Endometrial microvascular endothelial cells (primary cell): ENCODE measurements at regions not wholly inside any gene's neighbourhood (a gene's known extent, or its start where the extent isn't known, plus 50 kb on each side); places are given as distances from the start of the nearest gene placed in this dataset.

ENCODE experiments used
- in situ Hi-C: cut with HindIII; loops from 2 replicates; pipeline ENCODE4 v1.10.0; 2017; ENCODE audit warnings: low sequenced_read_pairs, low pct_unique_long_range_greater_than_20kb; ENCODE audit errors: inconsistent ontology term

DNA sequence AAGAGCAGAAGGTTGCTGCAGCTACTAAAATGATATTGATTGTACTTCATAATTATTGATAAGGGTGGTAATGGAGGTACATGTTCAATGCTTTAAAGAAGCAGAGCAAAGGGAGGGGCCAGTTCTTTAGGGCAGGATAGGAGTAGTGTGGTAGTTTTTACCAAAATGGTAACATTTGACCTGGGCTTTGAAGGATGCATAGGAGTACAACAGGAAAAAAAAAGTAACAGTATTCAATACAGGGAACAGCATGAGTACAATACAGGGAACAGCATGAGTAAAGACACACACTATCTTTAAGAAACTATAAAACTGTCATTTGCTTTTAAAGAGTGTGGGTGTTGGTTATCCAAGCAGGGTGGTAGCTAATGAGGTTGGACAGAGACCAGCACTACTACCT lies 215.0 kb upstream of the CRY1 start:
- in situ Hi-C loops: no loop called here

DNA sequence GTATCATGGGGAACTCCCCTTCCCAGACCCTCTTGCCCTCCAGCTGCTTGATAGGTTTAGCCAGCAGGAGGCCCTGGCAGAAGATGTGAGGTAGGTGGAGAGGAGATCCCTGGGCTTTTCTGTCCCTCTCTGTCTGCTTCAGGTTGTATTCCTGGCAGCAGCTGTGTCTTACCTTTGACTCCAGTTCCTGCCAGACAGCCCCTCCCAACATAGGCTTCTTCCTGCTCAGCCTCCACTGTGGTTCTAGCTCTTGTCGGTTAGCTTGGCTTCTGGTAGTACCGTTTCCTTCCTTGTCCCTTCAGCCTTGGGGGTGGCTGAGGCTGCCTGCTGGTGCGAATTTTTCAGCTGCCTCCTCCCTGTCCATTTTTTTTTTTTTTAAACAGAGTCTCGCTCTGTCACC lies 215.7 kb upstream of the CRY1 start:
- in situ Hi-C loops: no loop called here

DNA sequence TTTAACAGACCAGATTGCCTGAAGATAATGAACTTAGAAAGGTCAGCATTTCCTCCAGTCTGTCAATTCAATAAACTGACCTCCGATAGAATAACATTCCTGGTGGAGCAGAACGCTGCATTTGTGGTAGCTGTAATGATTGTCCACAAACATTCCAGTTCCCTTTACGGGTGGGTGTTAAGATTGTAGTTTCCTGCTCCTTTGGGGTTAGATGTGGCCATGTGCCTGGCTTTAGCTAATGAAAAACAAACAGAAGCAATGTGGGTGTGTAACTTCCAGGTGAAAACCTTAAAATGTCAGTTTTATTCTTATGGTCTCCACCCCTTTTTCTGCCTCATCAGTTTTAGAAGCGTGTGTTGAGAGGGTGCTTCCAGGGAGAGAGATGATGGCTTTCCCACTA lies 217.3 kb upstream of the CRY1 start:
- in situ Hi-C loops: no loop called here

DNA sequence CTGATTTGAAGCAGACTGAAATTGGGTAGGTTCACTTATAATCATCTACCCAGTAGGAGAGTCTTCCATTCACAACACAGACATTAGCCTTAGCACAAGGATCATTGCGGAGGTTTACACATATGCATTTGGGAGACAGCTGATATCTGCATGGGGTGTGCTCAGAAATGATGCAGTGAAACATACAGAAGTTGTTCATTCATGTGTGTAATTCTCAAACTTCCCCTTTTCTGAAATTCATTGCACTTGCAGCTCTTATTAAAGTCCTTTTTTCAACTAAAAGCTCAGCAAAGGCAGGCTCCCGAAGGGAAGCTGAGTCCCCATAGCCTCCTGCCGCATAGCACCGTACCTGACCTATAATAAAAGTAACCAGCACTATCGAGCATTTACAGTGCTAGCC lies 218.3 kb upstream of the CRY1 start:
- in situ Hi-C loops: no loop called here

DNA sequence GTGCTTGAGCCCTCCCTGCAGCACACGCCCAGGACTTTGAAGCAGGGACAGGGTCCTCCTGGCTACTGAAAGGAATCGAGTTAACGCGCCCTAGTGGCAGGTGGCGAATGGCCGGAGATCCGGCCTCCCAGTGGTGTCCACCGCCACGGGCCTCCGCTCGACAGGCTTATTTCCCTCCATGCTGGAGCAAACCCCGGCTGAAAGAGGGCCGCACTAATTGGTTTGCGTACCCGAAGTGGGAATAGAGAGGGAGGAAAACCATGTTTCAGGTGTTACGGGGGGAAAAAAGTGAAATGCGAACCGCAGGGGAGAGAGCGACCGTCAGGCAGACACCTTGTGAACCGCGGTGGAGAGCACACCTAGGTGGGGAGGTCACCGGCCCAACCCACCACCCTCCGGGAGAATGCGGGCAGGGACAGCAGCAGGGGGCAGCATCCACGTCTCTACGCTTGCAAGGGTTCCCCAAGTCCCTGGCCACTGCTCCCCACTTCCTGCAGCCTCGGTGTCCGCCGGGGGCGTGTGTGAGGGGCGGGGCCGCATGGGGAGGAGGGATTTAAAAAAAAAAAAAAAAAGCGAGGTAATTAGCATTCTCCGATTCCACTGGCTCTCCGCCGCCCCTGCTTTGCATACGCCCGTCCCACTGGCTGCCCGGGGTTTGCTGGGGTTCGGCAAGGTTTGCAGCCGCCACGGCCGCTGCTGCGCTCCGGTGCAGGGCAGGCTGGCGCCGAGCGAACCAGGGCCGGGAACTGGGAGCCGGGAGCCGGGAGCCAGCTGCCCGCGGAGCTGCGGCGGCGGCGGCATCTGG lies 224.6 kb upstream of the CRY1 start:
- in situ Hi-C loops: no loop called here

DNA sequence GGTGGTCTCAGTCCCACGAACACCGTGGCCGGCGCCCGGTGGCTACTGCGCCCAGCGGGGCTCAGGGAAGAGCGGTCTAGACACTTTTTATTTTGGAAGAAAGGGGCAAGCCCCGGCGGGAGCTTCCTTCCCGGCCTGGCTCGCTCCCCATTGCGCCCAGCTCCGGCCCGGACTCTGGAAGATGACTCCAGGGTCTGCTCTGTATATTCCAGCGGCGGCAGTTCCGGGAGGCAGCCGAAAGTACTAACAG lies 225.1 kb upstream of the CRY1 start:
- in situ Hi-C loops: no loop called here

DNA sequence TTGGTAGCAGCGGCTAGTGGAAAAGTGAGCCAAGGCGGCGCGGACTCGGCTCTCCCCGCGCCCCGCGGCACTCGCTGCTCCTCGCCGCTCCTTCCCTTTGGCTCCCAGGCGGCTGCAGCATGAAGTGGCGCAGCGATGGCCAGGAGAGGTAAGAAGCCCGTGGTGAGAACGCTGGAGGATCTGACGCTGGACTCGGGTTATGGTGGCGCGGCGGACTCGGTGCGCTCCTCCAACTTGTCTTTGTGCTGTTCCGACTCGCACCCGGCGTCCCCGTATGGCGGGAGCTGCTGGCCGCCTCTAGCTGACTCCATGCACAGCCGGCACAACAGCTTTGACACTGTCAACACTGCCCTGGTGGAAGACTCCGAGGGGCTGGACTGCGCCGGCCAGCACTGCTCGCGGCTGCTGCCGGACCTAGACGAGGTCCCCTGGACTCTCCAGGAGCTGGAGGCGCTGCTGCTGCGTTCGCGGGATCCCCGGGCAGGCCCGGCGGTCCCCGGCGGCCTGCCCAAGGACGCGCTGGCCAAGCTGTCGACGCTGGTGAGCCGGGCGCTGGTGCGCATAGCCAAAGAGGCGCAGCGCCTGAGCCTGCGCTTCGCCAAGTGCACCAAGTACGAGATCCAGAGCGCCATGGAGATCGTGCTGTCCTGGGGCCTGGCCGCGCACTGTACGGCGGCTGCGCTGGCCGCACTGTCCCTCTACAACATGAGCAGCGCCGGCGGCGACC lies 225.6 kb upstream of the CRY1 start:
- in situ Hi-C loops: no loop called here

DNA sequence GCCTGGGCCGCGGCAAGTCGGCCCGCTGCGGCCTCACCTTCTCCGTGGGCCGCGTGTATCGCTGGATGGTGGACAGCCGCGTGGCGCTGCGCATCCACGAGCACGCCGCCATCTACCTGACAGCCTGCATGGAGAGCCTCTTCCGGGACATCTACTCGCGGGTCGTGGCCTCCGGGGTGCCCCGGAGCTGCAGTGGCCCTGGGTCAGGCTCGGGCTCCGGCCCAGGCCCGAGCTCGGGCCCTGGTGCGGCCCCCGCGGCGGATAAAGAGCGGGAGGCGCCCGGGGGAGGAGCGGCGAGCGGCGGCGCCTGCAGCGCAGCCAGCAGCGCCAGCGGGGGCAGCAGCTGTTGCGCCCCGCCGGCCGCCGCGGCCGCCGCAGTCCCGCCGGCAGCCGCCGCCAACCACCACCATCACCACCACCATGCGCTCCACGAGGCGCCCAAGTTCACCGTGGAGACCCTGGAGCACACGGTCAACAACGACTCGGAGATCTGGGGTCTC lies 226.2 kb upstream of the CRY1 start:
- in situ Hi-C loops: no loop called here

DNA sequence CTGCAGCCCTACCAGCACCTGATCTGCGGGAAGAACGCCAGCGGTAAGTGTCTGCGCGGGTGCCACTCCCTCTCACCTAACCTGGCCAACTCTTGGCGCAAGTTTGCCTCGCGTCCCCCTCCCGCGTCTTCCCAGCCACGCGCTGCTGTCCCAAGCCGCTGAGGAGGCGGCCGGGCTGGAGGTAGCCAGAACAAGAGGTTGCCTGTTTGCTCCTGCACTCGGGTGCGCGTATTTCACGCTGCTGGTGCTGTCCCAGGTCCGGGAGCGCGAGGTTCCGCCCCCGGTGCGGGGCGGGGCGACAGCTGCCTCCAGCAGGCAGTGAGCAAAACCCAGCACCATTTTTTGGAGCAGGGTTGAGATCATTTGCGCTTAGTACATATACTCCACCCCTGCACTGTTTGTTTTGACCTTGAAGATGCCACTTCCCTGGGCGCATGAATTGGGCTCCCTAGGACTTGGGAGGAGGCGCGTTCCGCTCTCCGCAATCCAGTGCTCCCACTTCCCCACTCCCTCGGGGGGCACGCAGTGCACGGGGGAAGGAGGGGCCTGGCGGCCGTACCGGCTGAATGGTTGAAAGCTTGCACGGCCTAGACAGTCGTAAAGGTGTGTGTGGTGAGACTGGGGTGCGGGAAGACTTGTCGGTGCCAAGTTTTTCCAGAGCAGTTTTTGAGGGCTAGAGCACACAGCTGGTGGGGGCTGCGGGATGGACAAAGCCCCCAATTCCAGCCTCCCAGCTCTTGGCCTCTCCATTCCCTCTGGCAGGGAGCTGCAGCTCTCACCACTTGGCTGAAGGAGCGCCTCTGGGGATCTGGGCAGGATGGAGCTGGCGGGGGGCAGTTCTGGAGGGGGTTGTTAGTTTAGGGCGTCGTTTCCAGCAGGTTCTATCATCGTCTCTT lies 226.9 kb upstream of the CRY1 start:
- in situ Hi-C loops: no loop called here

DNA sequence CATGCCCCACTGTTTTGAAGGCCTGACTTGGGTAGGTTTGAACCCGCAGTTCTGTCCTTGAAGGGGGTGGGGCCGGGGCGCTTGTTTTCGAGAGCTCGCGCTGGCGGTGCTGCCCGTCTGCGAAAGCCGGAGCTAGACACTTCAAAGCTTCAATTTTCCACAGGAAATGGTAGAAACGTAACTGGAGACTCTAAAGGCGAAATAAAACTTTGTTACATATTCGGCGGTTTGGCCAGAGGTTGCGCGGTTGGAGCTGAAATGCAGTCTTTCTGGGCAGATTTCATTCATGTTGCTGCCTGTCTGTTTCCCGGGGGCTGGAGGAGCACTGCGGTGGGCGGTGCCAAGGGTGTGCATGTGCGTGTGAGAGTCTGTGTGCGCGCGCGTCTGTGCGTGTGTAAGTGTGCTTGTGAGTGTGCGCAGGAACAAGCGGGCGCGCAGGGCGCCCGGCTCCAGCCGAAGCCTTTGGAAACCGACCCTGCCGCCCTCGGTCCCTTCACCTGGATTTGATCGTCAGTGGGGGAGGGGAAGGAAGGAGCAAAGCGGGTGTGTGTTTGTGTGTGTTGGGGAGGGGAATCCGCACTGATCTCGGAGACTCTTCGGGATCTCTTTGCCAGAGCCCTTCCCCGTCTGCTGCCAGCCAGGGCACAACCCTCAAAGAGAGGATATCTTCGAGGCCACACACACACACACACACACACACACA lies 227.7 kb upstream of the CRY1 start:
- in situ Hi-C loops: no loop called here

DNA sequence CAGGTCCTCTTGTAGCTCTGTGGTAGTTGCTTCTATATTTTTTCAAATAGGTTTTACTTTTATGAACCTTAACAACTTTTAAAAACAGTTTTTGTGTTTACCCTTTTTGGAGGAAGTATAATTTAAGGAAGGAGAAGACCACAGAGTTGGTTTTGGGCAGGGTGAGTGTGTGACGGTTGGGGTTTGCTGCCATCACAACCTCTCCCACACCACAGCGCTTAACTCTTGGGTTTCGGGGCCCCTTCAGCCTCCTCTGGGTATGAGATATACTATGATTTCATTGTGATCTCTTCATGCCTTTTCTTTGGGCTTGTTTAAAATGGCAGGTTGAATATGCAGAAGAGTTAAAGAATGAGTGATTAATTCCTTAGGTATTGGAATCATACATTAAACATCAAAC lies 228.7 kb upstream of the CRY1 start:
- in situ Hi-C loops: no loop called here

DNA sequence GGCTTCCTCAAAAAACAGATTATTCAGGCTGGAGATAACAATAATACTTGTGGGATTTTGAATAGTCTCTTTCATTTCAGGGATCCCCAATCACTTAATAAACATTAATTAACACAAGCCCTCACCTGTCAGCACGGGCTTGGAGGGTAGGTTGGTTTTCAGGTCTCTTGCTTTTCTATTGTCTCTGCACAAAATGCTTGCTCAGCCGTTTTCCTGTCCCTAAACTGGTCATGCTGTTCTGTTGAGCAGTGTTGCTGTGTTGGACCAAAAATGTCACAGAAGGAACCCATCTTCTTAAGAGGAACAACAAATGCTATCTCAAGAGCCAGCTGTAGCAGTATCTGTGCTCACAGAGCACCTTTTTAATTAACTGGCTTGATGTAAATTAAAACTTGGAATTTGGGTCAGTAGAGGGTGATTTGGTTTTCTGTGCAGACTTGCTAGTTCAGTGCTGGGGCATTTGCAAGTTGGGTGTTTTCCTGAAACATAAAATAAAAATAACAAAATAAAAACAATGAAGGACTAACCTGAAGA lies 231.8 kb upstream of the CRY1 start:
- in situ Hi-C loops: loop anchor here (25.0 kb wide), 1 partner anchor 163 kb away; no protein-coding TSS in a partner anchor

DNA sequence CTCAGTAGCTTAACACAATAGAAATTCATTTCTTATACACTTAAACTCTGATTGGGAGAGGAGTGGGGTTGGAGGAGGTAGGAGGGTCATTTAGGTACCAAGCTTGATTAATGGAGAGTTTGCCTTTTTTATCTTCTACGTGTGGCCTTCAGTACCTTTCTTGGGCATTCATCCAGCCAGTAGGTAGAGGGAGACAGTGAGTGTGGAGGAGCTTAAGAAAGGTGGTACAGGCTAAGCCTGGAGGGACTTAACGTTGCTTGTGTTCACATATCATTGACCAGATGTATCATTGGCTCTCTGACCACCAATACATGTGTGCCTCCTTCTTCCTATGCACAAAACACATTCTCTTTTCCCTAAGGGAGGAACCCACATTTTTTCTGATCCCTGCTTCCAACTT lies 232.9 kb upstream of the CRY1 start:
- in situ Hi-C loops: loop anchor here (25.0 kb wide), 1 partner anchor 164 kb away; no protein-coding TSS in a partner anchor

DNA sequence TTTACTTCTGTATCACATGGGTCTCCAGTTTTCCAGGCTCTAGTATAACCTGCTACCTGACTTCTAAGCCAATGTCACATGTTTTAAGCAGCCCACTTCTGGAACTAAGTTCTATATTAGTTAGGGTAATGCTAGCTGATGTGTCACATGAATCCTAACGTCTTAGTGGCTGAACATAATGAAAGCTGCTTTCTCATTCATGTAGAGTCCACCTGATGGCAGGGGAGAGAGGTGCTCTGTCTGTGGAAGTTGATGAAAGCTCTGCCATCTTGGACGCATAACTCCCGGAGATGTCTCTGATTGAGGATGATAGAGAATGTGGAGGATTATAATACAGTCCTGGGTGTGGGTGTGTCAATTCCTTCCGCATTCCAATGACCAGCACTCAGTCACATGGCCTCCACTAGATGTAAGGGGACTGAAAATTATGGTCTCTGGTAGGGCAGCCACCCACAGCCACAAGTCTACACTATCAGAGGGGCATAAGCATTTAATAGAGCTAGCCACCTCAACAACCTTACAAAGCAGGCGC lies 234.4 kb upstream of the CRY1 start:
- in situ Hi-C loops: loop anchor here (25.0 kb wide), 1 partner anchor 165 kb away; no protein-coding TSS in a partner anchor

DNA sequence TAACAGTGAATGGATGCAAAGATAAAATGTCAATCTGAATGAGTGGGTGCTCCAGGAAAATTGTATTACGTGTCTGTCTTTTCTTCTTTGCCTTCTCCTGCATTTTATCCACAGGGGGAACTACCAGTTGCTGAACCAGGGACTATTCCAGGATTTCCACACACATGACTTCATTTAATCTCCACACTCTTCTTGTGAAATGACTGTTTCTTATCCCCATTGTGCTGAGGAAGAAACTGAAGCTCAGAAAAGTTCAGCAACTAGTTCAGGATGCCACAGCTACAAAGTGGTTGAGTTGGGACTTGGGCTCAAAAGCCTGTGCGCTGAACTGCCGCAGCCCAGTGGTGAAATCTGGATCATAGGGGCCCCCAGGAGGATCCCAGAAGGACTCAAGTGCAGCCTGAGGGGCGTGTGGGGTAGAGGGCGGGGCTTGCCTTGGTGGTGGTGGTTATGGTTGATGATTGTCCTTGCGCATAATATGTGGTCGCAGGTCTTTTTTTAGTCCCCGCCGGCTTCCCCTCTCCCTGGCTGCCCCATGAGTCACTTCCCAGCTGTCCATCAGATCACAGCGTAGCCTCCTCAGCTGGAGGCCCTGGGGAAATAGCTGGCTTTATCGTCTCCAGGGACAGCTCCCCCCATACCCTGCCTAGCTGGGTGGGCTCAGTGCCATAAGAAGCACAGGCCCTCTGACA lies 235.2 kb upstream of the CRY1 start:
- in situ Hi-C loops: loop anchor here (25.0 kb wide), 1 partner anchor 166 kb away; no protein-coding TSS in a partner anchor

DNA sequence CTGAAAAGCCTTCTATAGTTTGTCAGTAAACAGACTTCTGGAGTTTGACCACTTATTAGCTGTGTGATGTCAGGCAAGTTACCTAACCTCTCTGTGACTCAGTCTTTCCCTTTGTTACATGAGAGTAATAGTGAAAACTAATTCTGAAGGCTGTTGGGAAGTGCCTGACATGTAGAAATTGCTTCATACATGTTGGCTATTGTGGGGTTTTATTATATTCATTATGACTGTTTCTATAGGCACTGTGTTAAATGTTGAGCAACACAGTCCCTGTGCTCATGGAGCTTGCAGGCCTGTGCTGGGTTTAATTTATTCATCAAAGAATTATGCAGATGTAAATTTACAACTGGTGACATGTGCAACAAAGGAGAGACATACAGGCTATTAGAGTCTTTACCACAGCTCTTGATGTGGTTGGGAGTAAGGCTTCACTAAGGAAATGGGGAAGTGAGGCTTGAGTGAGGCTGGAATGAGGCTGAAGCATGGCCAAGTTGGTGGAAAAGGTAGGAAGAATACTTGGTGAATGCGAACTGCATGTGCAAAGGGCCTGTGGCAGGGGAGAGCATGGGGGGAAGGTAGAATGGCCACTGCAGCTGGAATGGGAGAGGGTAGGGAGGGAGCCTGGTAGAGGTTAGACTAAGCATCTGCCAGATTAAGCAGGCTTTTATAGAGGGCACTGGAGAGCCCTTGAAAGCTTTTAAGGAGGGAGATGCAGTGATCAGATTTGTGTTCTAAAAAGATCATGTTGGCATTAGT lies 236.4 kb upstream of the CRY1 start:
- in situ Hi-C loops: loop anchor here (25.0 kb wide), 1 partner anchor 167 kb away; no protein-coding TSS in a partner anchor

DNA sequence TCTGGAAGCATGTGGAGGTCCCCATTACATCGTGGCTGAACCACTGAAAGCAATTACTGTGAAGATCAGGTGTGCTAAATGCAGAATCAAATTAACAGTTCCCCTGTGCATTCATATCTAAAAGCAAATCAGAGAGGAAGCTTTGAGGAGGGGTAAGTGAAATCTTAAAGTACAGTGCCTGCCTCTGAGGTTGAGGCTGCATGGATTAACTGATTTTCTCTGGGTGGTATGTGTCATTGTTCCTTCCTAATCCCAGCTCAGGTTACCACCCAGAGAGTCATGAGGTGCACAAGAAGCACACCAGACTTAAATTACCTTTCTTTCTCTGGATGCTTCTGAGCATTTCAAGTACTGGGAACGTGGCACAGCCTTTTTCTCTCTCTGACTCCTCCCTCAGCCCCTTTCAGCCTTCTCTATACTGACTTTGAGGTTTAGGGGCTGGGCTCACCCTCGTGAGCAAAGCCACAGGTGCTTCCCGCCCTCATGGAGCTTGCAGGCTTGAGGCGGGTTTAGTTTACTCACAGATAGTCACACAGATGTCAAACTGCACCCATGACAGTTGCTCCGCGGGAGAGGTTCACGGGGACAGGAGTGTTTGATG lies 237.6 kb upstream of the CRY1 start:
- in situ Hi-C loops: loop anchor here (25.0 kb wide), 1 partner anchor 169 kb away; no protein-coding TSS in a partner anchor
